ENCODE measurements at regions not wholly inside any gene's neighbourhood (a gene's known extent, or its start where the extent isn't known, plus 50 kb on each side); places are given as distances from the start of the nearest gene placed in this dataset.
A peak's percentile ranks its signal among the peaks of the same experiment; 100 is the strongest.

DNA sequence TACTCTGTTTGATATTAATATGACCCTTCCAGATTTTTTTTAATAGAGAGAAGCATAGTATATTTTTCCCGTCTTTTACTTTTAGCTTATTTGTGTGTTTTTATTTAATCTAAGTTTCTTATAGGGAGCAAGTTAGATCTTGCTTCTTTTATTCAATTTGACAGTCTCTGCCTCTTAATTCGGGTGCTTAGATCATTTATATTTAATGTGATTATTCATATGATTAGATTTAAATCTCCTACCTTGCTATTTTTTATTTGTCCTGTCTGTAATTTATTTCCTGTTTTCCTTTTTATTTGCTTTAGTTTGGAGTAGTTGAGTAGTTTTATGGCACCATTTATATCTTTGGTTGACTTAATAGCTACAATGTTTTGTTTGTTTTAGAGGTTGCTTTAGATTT, 66.1 kb downstream of the GJD2 start:
- no peak overlapping the region for H3K27ac Mint-ChIP-seq
- H3K9me3 Mint-ChIP-seq: no peaks in the 10 kb centered on the region
- peaks cover 1% of the 10 kb centered on the region; the same call in 1 of the 2 replicates for H3K27me3 Mint-ChIP-seq (ENCODE audit: insufficient read depth)
- H3K36me3 Mint-ChIP-seq (ENCODE audit: low read depth): no peaks in the 10 kb centered on the region
- no peak overlapping the region for H3K4me3 Mint-ChIP-seq
- no peak for DNase-seq
- TF ChIP-seq, protein P1, sequence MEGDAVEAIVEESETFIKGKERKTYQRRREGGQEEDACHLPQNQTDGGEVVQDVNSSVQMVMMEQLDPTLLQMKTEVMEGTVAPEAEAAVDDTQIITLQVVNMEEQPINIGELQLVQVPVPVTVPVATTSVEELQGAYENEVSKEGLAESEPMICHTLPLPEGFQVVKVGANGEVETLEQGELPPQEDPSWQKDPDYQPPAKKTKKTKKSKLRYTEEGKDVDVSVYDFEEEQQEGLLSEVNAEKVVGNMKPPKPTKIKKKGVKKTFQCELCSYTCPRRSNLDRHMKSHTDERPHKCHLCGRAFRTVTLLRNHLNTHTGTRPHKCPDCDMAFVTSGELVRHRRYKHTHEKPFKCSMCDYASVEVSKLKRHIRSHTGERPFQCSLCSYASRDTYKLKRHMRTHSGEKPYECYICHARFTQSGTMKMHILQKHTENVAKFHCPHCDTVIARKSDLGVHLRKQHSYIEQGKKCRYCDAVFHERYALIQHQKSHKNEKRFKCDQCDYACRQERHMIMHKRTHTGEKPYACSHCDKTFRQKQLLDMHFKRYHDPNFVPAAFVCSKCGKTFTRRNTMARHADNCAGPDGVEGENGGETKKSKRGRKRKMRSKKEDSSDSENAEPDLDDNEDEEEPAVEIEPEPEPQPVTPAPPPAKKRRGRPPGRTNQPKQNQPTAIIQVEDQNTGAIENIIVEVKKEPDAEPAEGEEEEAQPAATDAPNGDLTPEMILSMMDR (IDR thresholded peaks at IDR 0.05): no peak
- H3K4me1 Mint-ChIP-seq (ENCODE audit: low read depth): peaks cover 30% of the 10 kb centered on the region

DNA sequence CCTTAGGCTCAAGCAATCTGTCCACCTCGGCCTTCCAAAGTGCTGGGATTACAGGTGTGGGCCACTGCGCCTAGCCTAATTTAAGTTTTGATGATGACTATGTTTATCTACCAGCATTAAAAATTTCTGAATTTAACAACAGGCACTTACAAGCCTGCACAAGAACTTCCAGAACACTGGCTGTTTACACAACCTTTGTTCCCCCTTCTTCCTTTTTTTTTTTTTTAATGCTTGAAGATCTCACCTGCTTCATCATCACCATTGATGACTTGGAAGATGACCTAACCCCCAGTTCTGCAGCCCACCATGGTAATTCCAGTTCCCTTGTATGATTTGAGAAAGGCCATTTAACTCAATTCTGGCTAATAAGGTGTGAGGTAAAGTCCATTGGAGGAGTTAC, 70.4 kb downstream of the GJD2 start:
- TF ChIP-seq, protein P1 (IDR thresholded peaks at IDR 0.05): no peak
- H3K4me3 Mint-ChIP-seq: no peak overlapping the region
- H3K4me1 Mint-ChIP-seq (ENCODE audit: low read depth): peaks cover 14% of the 10 kb centered on the region
- no peaks in the 10 kb centered on the region for H3K36me3 Mint-ChIP-seq (ENCODE audit: low read depth)
- no peak overlapping the region for H3K27ac Mint-ChIP-seq
- no peaks in the 10 kb centered on the region for H3K9me3 Mint-ChIP-seq
- DNase-seq: no peak
- peaks cover 12% of the 10 kb centered on the region for H3K27me3 Mint-ChIP-seq (ENCODE audit: insufficient read depth)

DNA sequence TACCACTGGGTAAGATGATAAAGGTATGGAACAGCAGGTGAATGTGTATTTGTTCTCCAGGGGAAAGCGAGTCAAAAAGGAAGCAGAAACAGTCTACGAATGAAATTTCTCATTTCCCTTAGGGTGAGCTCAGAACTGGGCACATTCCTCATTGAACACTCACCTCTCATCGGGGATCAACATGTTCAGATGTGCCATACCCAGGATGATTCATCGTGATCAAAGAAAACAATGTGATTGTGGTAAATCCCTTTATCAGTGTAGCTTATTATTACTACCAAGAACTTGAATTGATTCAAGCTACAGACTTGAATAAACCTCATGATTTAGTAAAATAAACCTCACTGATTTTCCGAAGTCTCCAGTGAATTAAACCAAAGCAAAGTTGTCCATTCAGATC, 72.1 kb downstream of the GJD2 start:
- H3K27me3 Mint-ChIP-seq (ENCODE audit: insufficient read depth): peaks cover 12% of the 10 kb centered on the region
- peaks cover 14% of the 10 kb centered on the region for H3K4me1 Mint-ChIP-seq (ENCODE audit: low read depth)
- H3K27ac Mint-ChIP-seq: no peak overlapping the region
- H3K36me3 Mint-ChIP-seq (ENCODE audit: low read depth): no peaks in the 10 kb centered on the region
- H3K9me3 Mint-ChIP-seq: no peaks in the 10 kb centered on the region
- DNase-seq: peak; percentile 49
- TF ChIP-seq, protein P1 (IDR thresholded peaks at IDR 0.05): no peak
- no peak overlapping the region for H3K4me3 Mint-ChIP-seq

DNA sequence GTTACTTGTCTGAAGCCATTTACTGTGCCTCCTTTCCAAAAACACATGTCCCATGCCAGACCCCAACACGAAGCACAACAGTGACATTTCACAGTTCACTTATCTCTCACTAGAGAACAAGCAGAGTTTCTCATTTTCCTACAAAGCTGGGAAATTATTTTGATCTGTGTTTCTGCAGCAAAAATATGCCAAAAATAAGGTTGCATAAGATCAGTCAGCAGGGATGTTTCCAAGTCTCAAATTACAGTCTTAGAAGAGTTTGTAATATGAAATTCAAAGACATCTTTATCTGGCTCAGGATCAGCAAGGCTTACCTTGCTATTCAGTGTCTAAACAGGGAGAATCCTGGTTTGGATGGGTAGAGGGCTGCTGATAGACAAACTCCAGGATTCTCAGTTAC, 75.5 kb downstream of the GJD2 start:
- DNase-seq: no peak

DNA sequence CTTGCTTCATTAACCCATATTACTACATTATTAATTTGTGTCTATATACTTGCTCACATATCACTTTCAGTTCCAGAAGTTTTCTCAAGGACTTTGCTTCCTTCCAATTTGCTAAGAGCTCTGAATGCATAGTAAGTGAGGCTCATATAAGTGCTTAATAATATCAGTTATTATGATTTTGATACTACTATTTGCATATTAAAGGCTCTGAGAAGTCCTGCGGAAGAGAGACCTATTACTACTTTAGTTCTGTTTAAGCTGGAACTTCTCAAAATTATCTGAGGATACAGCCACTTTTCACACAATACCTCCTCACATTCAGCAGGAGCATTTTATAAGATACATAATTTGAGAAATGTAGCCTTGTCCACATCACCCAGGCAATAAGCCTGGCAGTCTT, 81.6 kb downstream of the GJD2 start:
- H3K4me3 Mint-ChIP-seq: no peak overlapping the region
- no peak overlapping the region for H3K27ac Mint-ChIP-seq
- peaks cover 32% of the 10 kb centered on the region for H3K27me3 Mint-ChIP-seq (ENCODE audit: insufficient read depth)
- H3K36me3 Mint-ChIP-seq (ENCODE audit: low read depth): no peaks in the 10 kb centered on the region
- DNase-seq: no peak
- peaks cover 9% of the 10 kb centered on the region; the same call in 1 of the 2 replicates for H3K4me1 Mint-ChIP-seq (ENCODE audit: low read depth)
- TF ChIP-seq, protein P1 (IDR thresholded peaks at IDR 0.05): no peak
- H3K9me3 Mint-ChIP-seq: no peaks in the 10 kb centered on the region

More for the DNA sequence above, 75.5 kb downstream of the GJD2 start:
- H3K27me3 Mint-ChIP-seq (ENCODE audit: insufficient read depth): peaks cover 12% of the 10 kb centered on the region
- no peak overlapping the region for H3K27ac Mint-ChIP-seq
- H3K4me1 Mint-ChIP-seq (ENCODE audit: low read depth): peaks cover 14% of the 10 kb centered on the region
- H3K4me3 Mint-ChIP-seq: no peak overlapping the region
- TF ChIP-seq, protein P1 (IDR thresholded peaks at IDR 0.05): no peak
- H3K9me3 Mint-ChIP-seq: no peaks in the 10 kb centered on the region
- H3K36me3 Mint-ChIP-seq (ENCODE audit: low read depth): no peaks in the 10 kb centered on the region
